ENCODE measurements at regions not wholly inside any gene's neighbourhood (a gene's known extent, or its start where the extent isn't known, plus 50 kb on each side); places are given as distances from the start of the nearest gene placed in this dataset.

GRCh38 chr2:8053216-8053615 is 628.6 kb upstream of the ID2 start:
- Histone ChIP-seq H3K4me1 (ENCODE audit: control insufficient read depth in 4 of 4, insufficient read depth in 4 of 4, low read length in 3 of 4) (no peaks in the 10 kb centered on the region), H3K27me3 (ENCODE audit: control insufficient read depth in 4 of 4, insufficient read depth in 4 of 4, low read length in 3 of 4) (no peaks in the 10 kb centered on the region), H3K9ac (ENCODE audit: low read depth in 1 of 2, low read length in 2 of 2) (no peak overlapping the region), H3K27ac (ENCODE audit: low read depth in 1 of 2, low read length in 2 of 2) (no peak overlapping the region), H3K36me3 (ENCODE audit: control insufficient read depth in 4 of 4, insufficient read depth in 3 of 4, low read depth in 1 of 4, low read length in 3 of 4) (no peaks in the 10 kb centered on the region), H3K9me3 (ENCODE audit: control insufficient read depth in 4 of 4, low read length in 3 of 4) (no peaks in the 10 kb centered on the region), H3K4me3 (ENCODE audit: low read depth in 1 of 3, low read length in 3 of 3) (no peak overlapping the region)
- TF ChIP-seq SP1 (IDR thresholded peaks at IDR 0.05) (no peak), TAF1 (conservative IDR thresholded peaks at IDR 0.05) (no peak), GABPA (IDR thresholded peaks at IDR 0.05 in 1 of 2, conservative IDR thresholded peaks at IDR 0.05 in 1 of 2) (no peak), YY1 (IDR thresholded peaks at IDR 0.05) (no peak), EGR1 (IDR thresholded peaks at IDR 0.05; ENCODE audit: low read depth in 2 of 2) (no peak), FOXA1 (IDR thresholded peaks at IDR 0.05) (no peak), RXRA (IDR thresholded peaks at IDR 0.05) (no peak), FOXA2 (IDR thresholded peaks at IDR 0.05) (no peak), REST (IDR thresholded peaks at IDR 0.05) (no peak), CTCF (IDR thresholded peaks at IDR 0.05; ENCODE audit: low read depth, low read length, missing input control) (no peak), HNF4G (IDR thresholded peaks at IDR 0.05) (no peak)
- DNase-seq (ENCODE audit: low spot score) = no peak

- 95% methylated on average over 6 of the region's 6 CpGs for WGBS
- Histone ChIP-seq H3K9me3 (ENCODE audit: control insufficient read depth in 4 of 4, low read length in 3 of 4) (no peaks in the 10 kb centered on the region), H3K27me3 (ENCODE audit: control insufficient read depth in 4 of 4, insufficient read depth in 4 of 4, low read length in 3 of 4) (no peaks in the 10 kb centered on the region), H3K27ac (ENCODE audit: low read depth in 1 of 2, low read length in 2 of 2) (no peak overlapping the region), H3K36me3 (ENCODE audit: control insufficient read depth in 4 of 4, insufficient read depth in 3 of 4, low read depth in 1 of 4, low read length in 3 of 4) (no peaks in the 10 kb centered on the region), H3K4me1 (ENCODE audit: control insufficient read depth in 4 of 4, insufficient read depth in 4 of 4, low read length in 3 of 4) (no peaks in the 10 kb centered on the region), H3K4me3 (ENCODE audit: low read depth in 1 of 3, low read length in 3 of 3) (no peak overlapping the region), H3K9ac (ENCODE audit: low read depth in 1 of 2, low read length in 2 of 2) (no peak overlapping the region)
- no peak for DNase-seq (ENCODE audit: low spot score)
- no peak for TF ChIP-seq HNF4G (IDR thresholded peaks at IDR 0.05)
- TF ChIP-seq TAF1 (conservative IDR thresholded peaks at IDR 0.05) = no peak
- no peak for TF ChIP-seq ZBTB33 (IDR thresholded peaks at IDR 0.05)
- TF ChIP-seq HNF4A (conservative IDR thresholded peaks at IDR 0.05) = no peak
- no peak for TF ChIP-seq MAX (IDR thresholded peaks at IDR 0.05)
- no peak for TF ChIP-seq FOXA2 (IDR thresholded peaks at IDR 0.05)
- no peak for TF ChIP-seq ATF3 (IDR thresholded peaks at IDR 0.05)
- TF ChIP-seq GABPA (IDR thresholded peaks at IDR 0.05 in 1 of 2, conservative IDR thresholded peaks at IDR 0.05 in 1 of 2) = no peak
- TF ChIP-seq SP1 (IDR thresholded peaks at IDR 0.05) = no peak
- TF ChIP-seq NR2F2 (IDR thresholded peaks at IDR 0.05) = no peak
These were observed 627.8 kb upstream of the ID2 start for GRCh38 chr2:8054070-8054469.
